ENCODE measurements at regions not wholly inside any gene's neighbourhood (a gene's known extent, or its start where the extent isn't known, plus 50 kb on each side); places are given as distances from the start of the nearest gene placed in this dataset.

- TF ChIP-seq CTCF (conservative IDR thresholded peaks at IDR 0.05 in 1 of 2, IDR thresholded peaks at IDR 0.05 in 1 of 2; ENCODE audit: low read depth in 1 of 2, low read length in 2 of 2) (no peak), EZH2 (IDR thresholded peaks at IDR 0.05; ENCODE audit: low read length, missing control alignments) (no peak)
These were observed 81.1 kb upstream of the HS6ST1 start for GRCh38 chr2:128399690-128400291.
